ENCODE measurements at regions not wholly inside any gene's neighbourhood (a gene's known extent, or its start where the extent isn't known, plus 50 kb on each side); places are given as distances from the start of the nearest gene placed in this dataset.

DNA sequence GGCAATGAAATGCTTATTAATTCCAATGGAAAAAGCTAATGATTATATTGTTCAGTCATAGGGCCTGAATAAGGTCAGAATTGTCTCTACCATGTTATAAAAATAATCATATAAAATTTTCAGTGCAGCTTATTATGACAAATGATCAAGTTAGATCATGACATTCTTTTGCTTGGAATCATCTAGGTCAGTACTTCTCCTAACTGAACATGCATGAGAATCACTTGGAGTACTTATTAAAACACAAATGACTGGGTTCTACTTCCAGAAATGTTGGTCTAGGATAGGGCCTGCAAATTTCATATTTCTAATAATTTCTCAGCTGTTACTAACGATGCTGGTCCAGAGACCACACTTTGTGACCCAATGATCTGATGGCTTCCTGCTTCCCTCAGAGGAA, 806.0 kb upstream of the ZNF608 start:
- TF ChIP-seq NFATC3 (CRISPR knock-in tag; IDR thresholded peaks at IDR 0.05) (no peak), TFE3 (CRISPR knock-in tag; IDR thresholded peaks at IDR 0.05) (no peak), SP140L (CRISPR knock-in tag; IDR thresholded peaks at IDR 0.05; ENCODE audit: borderline replicate concordance) (no peak), MAFG (CRISPR knock-in tag; IDR thresholded peaks at IDR 0.05) (no peak), NR0B2 (CRISPR knock-in tag; IDR thresholded peaks at IDR 0.05) (no peak), MED8 (CRISPR knock-in tag; IDR thresholded peaks at IDR 0.05; ENCODE audit: insufficient replicate concordance) (no peak), AHDC1 (CRISPR knock-in tag; IDR thresholded peaks at IDR 0.05; ENCODE audit: borderline replicate concordance) (no peak), ZC3H13 (CRISPR knock-in tag; IDR thresholded peaks at IDR 0.05) (no peak)
- H3K79me2 ChIP-seq (ENCODE audit: insufficient read depth, low read length), result no peaks in the 10 kb centered on the region
- H3K4me2 ChIP-seq (ENCODE audit: low read depth, low read length), result no peak overlapping the region
- BruUV-seq (replicated peaks), result no TSS peak
- no peak overlapping the region for H3K27ac ChIP-seq (ENCODE audit: extremely low read length, insufficient read depth, low read length)
- no peaks in the 10 kb centered on the region for H3K9me3 ChIP-seq (ENCODE audit: low read length)
- WGBS (ENCODE audit: low lambda C conversion rate), result 0% methylated on average over 1 of the region's 1 CpG
- no peaks in the 10 kb centered on the region for H4K20me1 ChIP-seq (ENCODE audit: insufficient read depth, low read length)
- CTCF ChIA-PET (ENCODE audit: low intra/inter-chr PET ratio, low total read pairs), result no interaction called here
- no peak overlapping the region for H3K4me3 ChIP-seq (replicated peaks in 1 of 3; ENCODE audit: insufficient read depth in 1 of 3, low read depth in 2 of 3, low read length in 3 of 3)
- no peak for FAIRE-seq
- no peak for ATAC-seq
- H3K27me3 ChIP-seq (ENCODE audit: control insufficient read depth in 1 of 2, insufficient read depth in 2 of 2, low read length in 2 of 2), result no peaks in the 10 kb centered on the region
- H3K36me3 ChIP-seq (replicated peaks in 1 of 2; ENCODE audit: control insufficient read depth in 1 of 2, insufficient read depth in 2 of 2, low read length in 2 of 2), result no peaks in the 10 kb centered on the region
- H3K4me1 ChIP-seq (ENCODE audit: insufficient read depth, low read length), result no peaks in the 10 kb centered on the region
- POLR2A ChIA-PET, result no interaction called here
- in situ Hi-C loops (cut with HindIII; ENCODE audit: extremely low pct_ligation_motif_present, low pct_unique_long_range_greater_than_20kb) (no loop called here), intact Hi-C loops (cut with micrococcal nuclease; ENCODE audit: unreplicated experiment) (no loop called here)
- H2AFZ ChIP-seq (ENCODE audit: low read length), result no peak overlapping the region
- H3K9ac ChIP-seq (ENCODE audit: insufficient read depth, low read depth, low read length), result no peak overlapping the region
- DNase-seq (ENCODE audit: low spot score), result no peak

Data from HepG2 (cell line).